ENCODE measurements at regions not wholly inside any gene's neighbourhood (a gene's known extent, or its start where the extent isn't known, plus 50 kb on each side); places are given as distances from the start of the nearest gene placed in this dataset.
A peak's percentile ranks its signal among the peaks of the same experiment; 100 is the strongest.

GRCh38 chr2:42947809-42948600 is 155.6 kb upstream of the HAAO start:
- no peak for DNase-seq

DNA sequence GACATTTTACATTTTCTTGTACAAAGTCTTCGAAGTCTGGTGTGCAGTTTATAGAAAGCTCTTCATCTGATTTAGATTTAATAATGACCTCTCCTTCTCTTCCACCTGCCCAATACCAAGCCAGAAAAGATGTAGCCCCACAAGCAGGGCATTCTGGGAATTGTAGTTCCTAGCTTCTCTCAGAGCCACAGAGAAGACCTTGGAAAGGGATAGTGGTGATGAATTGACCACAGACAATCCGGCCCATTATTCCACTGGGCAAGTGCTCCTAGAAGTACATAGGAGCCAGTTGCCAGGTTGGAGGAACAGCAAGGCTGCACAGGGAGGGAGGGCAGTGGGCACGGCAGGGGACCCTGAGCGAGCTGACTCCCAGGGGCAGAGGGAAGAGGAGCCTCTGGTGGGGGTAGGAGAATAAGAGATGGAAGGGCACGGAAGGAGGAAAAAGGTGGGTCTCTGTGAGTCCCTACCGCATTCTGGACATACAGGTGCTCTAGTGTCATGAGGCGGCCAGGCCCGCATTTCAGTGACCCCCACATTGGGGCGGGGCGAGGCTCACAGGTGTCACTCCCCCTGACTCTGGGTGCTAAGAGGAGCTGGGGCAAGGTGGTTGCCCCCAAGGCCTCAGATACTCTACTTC is 152.5 kb upstream of the HAAO start:
- DNase-seq, result no peak

GRCh38 chr2:42942990-42943493 is 150.7 kb upstream of the HAAO start:
- no peak for DNase-seq

GRCh38 chr2:42942214-42942989 is 150.0 kb upstream of the HAAO start:
- DNase-seq, result no peak

DNA sequence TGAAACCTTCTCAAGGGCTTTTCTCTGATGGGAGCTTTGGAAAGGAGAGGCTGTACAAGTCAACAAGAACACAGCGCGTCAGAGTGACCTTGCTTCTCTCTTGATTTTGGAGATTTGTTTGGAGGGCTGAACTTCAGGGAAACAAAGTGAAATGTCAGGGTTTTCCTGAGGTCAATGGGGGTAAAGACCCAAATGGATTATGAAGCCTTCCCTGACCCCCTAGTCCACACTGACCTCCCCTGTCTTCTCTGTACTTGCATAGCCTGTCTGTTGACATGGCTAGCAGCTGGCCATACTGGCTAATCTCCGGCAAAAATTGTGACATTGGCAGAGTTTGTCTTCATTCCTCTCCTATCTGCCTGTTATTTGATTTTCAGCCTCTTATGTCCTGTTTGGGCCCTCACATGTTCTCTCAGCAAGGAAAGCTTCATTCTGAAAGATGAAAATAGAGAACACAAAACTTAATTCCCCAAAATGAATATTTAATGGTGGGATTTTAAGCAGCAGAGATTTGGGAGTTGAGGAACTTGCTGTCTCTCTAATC is 149.3 kb upstream of the HAAO start:
- DNase-seq, result no peak

GRCh38 chr2:42939411-42940206 is 147.2 kb upstream of the HAAO start:
- no peak for DNase-seq

DNA sequence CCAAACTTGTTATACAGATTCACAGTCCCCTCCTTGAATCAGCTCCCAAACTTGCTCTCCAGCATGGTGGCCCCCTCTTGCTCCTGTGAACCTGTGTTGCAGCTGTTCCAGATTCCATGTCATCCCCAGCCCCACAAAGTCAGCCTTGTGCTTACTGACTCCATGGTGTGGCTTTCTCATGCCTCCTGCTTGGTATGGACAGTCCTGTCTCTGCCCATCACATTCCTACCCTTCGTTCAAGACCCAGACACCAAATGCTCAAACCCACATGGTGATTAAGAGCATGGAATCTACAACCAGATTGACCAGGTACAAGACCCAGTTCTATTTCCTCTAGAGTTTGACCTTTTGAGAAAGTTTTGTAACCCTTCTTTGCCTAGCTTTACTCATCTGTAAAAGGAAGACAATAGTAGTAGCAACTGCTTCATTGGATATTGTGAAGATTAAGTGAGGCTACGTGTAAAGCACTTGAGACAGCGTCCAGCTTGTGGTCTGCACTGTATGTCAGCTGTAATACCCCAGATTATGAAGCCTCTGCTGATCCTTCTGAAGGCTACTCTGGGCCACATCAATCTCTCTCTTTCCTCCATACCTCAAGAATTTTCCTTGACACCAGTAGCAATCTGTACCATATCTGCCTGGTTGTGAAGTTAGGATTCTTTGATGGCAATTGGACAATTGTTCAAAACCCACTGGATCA is 146.4 kb upstream of the HAAO start:
- no peak for DNase-seq

GRCh38 chr2:42937171-42937875 is 144.9 kb upstream of the HAAO start:
- no peak for DNase-seq

- peak; percentile 27 for DNase-seq
Observed at GRCh38 chr2:42935692-42936671, 143.6 kb upstream of the HAAO start.

DNA sequence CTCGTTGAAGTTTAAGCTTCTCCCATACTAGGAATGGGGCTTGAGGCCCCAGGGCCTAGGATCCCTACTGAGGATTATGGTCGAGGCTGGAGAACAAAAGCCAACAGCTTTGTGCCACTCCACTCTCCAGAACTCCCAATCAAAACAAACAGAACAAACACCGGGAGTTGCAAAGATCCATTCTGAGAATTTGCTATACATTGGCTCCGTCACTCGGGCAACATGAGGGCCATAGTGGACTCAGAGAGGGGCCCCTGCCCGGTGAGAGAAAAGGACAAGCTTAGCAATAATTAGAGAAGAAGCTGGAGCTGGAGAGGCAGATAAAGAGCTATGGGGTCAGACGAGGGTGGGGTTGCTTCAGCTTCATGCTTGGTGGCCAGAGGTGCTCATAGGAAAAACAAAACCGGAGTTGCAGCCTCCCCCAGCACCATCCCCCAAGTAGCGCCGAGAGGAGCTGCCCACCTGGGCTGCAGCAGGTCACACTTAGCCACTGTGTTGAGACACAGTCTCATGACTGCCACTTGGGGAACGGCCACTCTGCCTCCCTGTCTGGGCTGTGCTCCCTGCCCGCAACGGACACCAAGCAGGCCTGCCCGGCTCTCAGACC is 142.3 kb upstream of the HAAO start:
- DNase-seq, result no peak

GRCh38 chr2:42933824-42934254 is 141.5 kb upstream of the HAAO start:
- DNase-seq, result no peak

GRCh38 chr2:42932271-42933151 is 140.1 kb upstream of the HAAO start:
- DNase-seq, result no peak

DNA sequence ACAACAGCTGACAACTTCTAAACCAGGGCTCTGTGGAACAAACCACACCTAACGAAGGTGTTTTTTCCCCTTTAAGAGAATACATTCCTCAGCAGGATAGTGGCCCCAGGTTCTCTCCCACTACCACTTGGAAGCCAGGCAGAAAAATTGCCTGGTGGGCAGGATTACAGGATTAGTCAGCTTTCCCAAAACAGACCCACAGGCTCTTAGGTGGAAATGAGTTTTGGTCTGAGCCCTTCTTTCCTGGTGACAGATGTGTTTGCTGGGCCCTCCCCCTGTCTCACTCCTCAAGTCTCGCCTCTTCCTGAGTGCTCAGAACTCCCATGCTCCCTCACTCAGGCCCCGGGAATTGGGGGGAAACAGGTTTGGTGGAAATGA is 139.4 kb upstream of the HAAO start:
- no peak for DNase-seq

DNA sequence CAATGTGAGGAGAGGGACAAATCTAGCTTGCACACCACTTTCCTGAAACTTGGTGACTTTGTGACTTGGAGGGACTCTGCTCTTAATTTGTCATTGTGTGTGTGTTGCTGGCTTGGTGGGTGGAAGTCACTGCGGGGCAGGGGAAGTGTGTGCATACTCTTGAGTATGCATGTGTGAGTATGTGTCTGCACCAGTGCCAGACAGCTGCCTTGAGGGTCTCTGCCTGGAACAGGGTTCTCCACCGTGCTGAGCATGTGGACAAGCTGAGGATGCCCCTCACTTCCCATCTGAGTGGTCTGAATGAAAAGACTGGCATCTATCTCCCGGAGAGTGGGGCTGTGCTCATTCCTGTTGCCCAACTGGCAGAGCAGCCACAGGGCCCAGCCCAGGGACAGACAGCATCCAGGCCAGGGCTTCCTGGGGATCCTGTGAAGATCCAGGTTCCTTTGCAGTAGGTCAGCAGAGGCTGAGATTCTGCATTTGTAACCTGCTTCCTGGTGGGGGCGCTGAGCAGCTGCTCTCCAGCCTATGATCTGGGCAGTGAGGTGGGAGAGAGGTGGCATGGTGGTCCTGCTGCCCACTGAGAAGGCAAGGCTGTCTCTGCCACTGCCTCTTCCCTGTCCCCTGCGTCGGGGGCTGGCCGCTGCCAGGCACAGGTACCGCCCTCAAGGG is 138.9 kb upstream of the HAAO start:
- DNase-seq, result no peak

GRCh38 chr2:42930025-42930581 is 137.7 kb upstream of the HAAO start:
- no peak for DNase-seq

- no peak for DNase-seq
Observed at GRCh38 chr2:42929546-42930024, 137.2 kb upstream of the HAAO start.
